Neural progenitor cell (in vitro differentiated cells): ENCODE measurements at regions not wholly inside any gene's neighbourhood (a gene's known extent, or its start where the extent isn't known, plus 50 kb on each side); places are given as distances from the start of the nearest gene placed in this dataset.

ENCODE experiments used
- CTCF ChIP-seq: fragments of 200-600 bp; sonication (generic); IDR thresholded peaks from 2 replicates; pipeline ENCODE4 v1.5.1; 2017; ENCODE audit warnings: antibody characterized with exemption, mild to moderate bottlenecking
- EZH2phosphoT487 ChIP-seq: fragments of 200-600 bp; sonication (generic); IDR thresholded peaks from 2 replicates; pipeline ENCODE4 v1.6.1; 2017; ENCODE audit warnings: antibody characterized with exemption

GRCh38 chr17:20934288-20934687 is 108.5 kb downstream of the USP22 start:
- TF ChIP-seq CTCF (no peak), EZH2phosphoT487 (no peak)
